ENCODE measurements at regions not wholly inside any gene's neighbourhood (a gene's known extent, or its start where the extent isn't known, plus 50 kb on each side); places are given as distances from the start of the nearest gene placed in this dataset.

DNA sequence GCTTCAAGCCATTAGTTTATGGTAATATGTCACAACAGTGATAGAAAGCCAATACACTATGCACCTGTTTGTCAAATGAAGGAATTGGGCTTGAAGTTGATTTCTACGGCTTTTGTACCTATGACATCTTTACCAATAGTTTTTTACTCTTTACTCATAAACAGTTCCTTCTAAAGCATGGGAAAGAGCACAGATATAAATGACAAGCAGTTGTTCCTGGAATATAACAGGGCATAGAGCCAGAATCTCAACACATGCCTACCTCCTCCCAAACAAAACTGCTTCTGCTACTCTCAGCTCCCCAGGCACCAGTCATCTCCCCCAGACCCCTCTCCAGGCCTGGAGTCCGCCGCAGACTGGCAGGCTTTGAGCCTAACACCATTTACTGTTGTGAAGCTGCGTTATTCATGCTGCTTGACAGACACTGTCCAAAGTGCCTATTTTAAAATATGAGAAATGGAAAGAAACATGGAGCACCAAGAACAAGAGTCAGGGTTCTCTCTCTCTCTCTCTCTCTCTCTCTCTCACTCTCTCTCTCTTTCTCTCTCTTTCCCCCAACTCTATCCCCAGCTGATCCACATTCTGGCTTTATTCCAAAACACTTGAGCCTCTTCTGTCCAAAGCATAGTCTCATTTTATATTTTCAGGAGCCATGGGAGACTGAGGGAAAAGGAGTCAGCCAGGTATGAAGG lies 111.6 kb downstream of the ADRB2 start:
- DNase-seq (ENCODE audit: extremely low read depth, insufficient read length): no peak
- no peaks in the 10 kb centered on the region for H3K36me3 ChIP-seq (ENCODE audit: control insufficient read depth, insufficient read depth, low read length)
- TF ChIP-seq, protein P1, sequence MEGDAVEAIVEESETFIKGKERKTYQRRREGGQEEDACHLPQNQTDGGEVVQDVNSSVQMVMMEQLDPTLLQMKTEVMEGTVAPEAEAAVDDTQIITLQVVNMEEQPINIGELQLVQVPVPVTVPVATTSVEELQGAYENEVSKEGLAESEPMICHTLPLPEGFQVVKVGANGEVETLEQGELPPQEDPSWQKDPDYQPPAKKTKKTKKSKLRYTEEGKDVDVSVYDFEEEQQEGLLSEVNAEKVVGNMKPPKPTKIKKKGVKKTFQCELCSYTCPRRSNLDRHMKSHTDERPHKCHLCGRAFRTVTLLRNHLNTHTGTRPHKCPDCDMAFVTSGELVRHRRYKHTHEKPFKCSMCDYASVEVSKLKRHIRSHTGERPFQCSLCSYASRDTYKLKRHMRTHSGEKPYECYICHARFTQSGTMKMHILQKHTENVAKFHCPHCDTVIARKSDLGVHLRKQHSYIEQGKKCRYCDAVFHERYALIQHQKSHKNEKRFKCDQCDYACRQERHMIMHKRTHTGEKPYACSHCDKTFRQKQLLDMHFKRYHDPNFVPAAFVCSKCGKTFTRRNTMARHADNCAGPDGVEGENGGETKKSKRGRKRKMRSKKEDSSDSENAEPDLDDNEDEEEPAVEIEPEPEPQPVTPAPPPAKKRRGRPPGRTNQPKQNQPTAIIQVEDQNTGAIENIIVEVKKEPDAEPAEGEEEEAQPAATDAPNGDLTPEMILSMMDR (IDR thresholded peaks at IDR 0.05; ENCODE audit: insufficient read depth, low read length, poor library complexity, severe bottlenecking): no peak
- H3K27me3 ChIP-seq (replicated peaks; ENCODE audit: control insufficient read depth, insufficient read depth, low read length): no peaks in the 10 kb centered on the region; the same call in none of the 2 replicates
- no peak overlapping the region for H3K4me3 ChIP-seq (replicated peaks; ENCODE audit: low read depth, low read length)

DNA sequence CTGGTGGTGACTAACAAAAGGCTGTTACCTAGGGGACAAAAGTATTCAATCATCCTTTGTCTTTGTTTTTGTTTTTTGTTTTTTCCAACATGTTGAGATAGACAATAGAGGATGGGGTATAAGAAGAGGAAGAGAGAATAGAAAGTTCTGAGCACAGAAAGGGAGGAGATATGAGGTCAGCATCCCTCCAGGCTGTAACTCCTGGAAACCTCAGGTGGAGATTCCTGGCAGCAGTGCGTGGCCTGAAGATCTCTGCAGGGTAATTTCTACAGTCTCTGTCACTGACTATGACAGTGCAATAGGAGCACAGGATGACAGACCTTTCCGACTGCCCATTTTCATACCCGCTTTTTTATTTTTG lies 112.1 kb downstream of the ADRB2 start:
- Histone ChIP-seq H3K27me3 (replicated peaks; ENCODE audit: control insufficient read depth, insufficient read depth, low read length) (no peaks in the 10 kb centered on the region; the same call in none of the 2 replicates), H3K4me3 (replicated peaks; ENCODE audit: low read depth, low read length) (no peak overlapping the region), H3K36me3 (ENCODE audit: control insufficient read depth, insufficient read depth, low read length) (no peaks in the 10 kb centered on the region)
- TF ChIP-seq, protein P1 (IDR thresholded peaks at IDR 0.05; ENCODE audit: insufficient read depth, low read length, poor library complexity, severe bottlenecking): no peak
- no peak for DNase-seq (ENCODE audit: extremely low read depth, insufficient read length)

GRCh38 chr5:148939676-148940075 lies 113.3 kb downstream of the ADRB2 start:
- no peaks in the 10 kb centered on the region for H3K36me3 ChIP-seq (ENCODE audit: control insufficient read depth, insufficient read depth, low read length)
- no peak overlapping the region for H3K4me3 ChIP-seq (replicated peaks; ENCODE audit: low read depth, low read length)
- no peaks in the 10 kb centered on the region; the same call in none of the 2 replicates for H3K27me3 ChIP-seq (replicated peaks; ENCODE audit: control insufficient read depth, insufficient read depth, low read length)
- DNase-seq (ENCODE audit: extremely low read depth, insufficient read length): no peak
- TF ChIP-seq, protein P1 (IDR thresholded peaks at IDR 0.05; ENCODE audit: insufficient read depth, low read length, poor library complexity, severe bottlenecking): no peak

DNA sequence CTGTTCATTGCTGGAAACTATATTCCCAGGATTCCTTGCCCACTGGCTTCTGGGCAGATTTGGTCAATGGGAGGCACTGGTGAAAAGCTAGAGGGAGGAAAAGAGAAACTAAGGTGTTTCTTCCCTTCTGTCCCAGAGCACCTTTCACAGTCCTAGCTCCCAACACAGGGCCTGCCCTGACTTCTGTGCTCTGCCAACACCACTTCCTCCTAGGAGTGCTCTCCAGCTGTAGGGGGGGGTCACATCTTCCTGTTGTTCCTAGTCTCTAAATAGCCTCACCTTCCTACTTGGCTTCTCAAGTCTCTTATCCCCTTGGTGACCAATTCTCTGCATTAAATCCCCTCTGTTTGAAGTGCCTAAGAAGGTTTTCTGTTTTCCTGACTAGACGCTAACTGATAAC lies 115.4 kb downstream of the ADRB2 start:
- DNase-seq (ENCODE audit: extremely low read depth, insufficient read length): no peak
- Histone ChIP-seq H3K4me3 (replicated peaks; ENCODE audit: low read depth, low read length) (no peak overlapping the region), H3K27me3 (replicated peaks; ENCODE audit: control insufficient read depth, insufficient read depth, low read length) (no peaks in the 10 kb centered on the region; the same call in none of the 2 replicates), H3K36me3 (ENCODE audit: control insufficient read depth, insufficient read depth, low read length) (no peaks in the 10 kb centered on the region)
- TF ChIP-seq, protein P1 (IDR thresholded peaks at IDR 0.05; ENCODE audit: insufficient read depth, low read length, poor library complexity, severe bottlenecking): no peak

DNA sequence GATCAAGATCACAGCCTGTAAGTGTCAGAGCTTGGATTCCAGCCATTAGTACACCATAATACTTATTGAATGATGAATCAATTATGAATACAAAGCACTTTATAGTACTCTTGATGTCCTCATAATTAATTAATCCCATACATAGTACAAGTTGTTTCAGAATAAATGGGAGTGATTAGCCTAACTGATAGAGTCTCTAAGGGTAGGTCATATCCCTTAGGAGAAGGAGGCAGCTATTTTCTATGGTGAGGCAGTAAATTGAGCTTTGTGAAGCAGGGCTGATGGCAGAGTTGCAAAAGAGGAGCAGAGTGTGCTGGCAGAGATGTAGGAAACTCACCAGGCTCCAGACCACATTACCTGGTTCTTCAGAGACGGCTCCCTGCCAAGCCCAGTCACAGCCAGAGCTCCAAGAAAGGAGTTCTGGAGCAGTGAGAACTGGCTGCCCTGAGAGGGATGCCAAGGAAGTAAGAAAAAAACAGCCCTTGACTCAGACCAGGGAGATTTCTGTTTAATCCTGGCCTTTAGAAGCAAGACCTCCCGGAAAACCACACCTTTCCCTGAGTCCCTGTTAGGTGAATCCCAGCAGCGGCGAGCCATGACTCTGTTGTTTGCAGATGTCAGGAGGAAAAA lies 112.9 kb downstream of the SH3TC2 start:
- no peaks in the 10 kb centered on the region for H3K27me3 ChIP-seq (replicated peaks; ENCODE audit: control insufficient read depth, insufficient read depth, low read length)
- DNase-seq (ENCODE audit: extremely low read depth, insufficient read length): no peak
- TF ChIP-seq, protein P1 (IDR thresholded peaks at IDR 0.05; ENCODE audit: insufficient read depth, low read length, poor library complexity, severe bottlenecking): no peak
- H3K36me3 ChIP-seq (ENCODE audit: control insufficient read depth, insufficient read depth, low read length): no peaks in the 10 kb centered on the region
- H3K4me3 ChIP-seq (replicated peaks; ENCODE audit: low read depth, low read length): no peak overlapping the region

Data from GM06990 (cell line).